WERI-Rb-1 (cell line): ENCODE measurements at regions not wholly inside any gene's neighbourhood (a gene's known extent, or its start where the extent isn't known, plus 50 kb on each side); places are given as distances from the start of the nearest gene placed in this dataset.

Source experiments
- DNase-seq: peaks from one replicate; pipeline ENCODE4 v3.0.0-alpha.2; 2020
- H3K27ac ChIP-seq: fragments of 250-450 bp; sonication (Bioruptor Pico); 2 replicates; pipeline ENCODE4 v1.5.1; 2020; ENCODE audit warnings: mild to moderate bottlenecking, moderate library complexity
- H3K27me3 ChIP-seq: fragments of 250-450 bp; sonication (Bioruptor Pico); 2 replicates; pipeline ENCODE4 v1.5.1; 2021; ENCODE audit warnings: mild to moderate bottlenecking, low read depth, moderate library complexity; ENCODE audit not compliant: insufficient read depth, severe bottlenecking
- H3K36me3 ChIP-seq: fragments of 250-450 bp; sonication (Bioruptor Pico); 2 replicates; pipeline ENCODE4 v1.5.1; 2020; ENCODE audit warnings: mild to moderate bottlenecking, moderate library complexity
- H3K4me3 ChIP-seq: 2 replicates; pipeline ENCODE4 v1.5.1; 2011; ENCODE audit warnings: low read depth, mild to moderate bottlenecking, control low read depth, low read length
- H3K9me3 ChIP-seq: fragments of 250-450 bp; sonication (Bioruptor Pico); 2 replicates; pipeline ENCODE4 v1.5.1; 2021; ENCODE audit warnings: mild to moderate bottlenecking, moderate library complexity; ENCODE audit not compliant: severe bottlenecking
- CTCF ChIP-seq: IDR thresholded peaks from 2 replicates; pipeline ENCODE4 v1.5.1; 2011; ENCODE audit warnings: low read depth, mild to moderate bottlenecking, control low read depth, inconsistent platforms, low read length

GRCh38 chr14:30445011-30445793 lies 113.8 kb upstream of the G2E3 start:
- no peak for TF ChIP-seq CTCF
- DNase-seq, result peak; percentile 29
- H3K27me3 ChIP-seq, result no peaks in the 10 kb centered on the region
- no peaks in the 10 kb centered on the region for H3K36me3 ChIP-seq
- no peak overlapping the region for H3K27ac ChIP-seq
- H3K4me3 ChIP-seq, result no peak overlapping the region
- no peaks in the 10 kb centered on the region for H3K9me3 ChIP-seq

GRCh38 chr14:30445852-30446251 lies 113.1 kb upstream of the G2E3 start:
- no peak overlapping the region for H3K27ac ChIP-seq
- no peak for DNase-seq
- H3K9me3 ChIP-seq, result no peaks in the 10 kb centered on the region
- no peaks in the 10 kb centered on the region for H3K27me3 ChIP-seq
- H3K36me3 ChIP-seq, result no peaks in the 10 kb centered on the region
- H3K4me3 ChIP-seq, result no peak overlapping the region
- TF ChIP-seq CTCF, result no peak

DNA sequence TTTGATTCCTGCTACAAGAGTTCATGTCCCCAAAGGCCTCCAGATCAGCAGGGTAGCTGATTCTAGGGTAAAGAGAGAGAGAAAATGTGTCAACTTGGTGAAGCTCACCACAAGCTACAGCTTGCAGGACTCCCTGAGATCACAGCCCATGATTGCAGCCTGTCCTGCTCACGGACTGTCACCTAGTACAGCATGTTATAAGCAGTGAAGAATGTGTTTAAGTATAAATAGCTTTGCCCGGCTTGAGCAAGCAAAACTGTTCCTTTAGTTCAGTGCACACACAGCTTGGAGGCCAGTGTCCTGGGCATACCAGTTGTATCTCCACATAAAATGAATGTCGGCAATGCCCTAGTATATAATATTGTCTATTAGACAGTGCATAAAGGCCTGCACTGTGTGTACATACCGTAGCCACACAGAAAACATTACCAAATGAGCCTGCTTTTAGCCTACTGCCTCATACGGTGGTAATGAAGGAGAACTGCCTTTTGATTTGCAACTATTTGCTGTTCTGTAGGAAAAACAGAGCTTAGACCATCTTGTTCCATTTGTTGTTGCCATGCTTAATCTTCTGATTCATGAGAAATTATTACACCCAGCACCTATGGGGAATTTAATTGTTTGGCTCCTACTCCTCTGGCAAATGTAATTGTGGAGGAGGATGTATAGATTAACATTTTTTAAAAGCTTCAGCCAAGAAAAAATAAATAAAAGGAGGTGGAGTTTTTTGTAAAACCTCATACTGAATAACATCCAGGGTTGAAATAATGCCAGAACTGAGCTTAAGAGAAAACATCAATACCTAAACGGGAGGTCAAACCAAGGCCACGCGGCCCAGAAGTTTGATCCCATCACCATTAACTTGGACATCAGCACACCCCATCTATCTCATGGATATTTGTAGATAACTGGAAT lies 108.1 kb upstream of the G2E3 start:
- TF ChIP-seq CTCF, result no peak

GRCh38 chr14:30456296-30456695 lies 102.7 kb upstream of the G2E3 start:
- no peak for TF ChIP-seq CTCF
- Histone ChIP-seq H3K27me3 (no peaks in the 10 kb centered on the region), H3K9me3 (no peaks in the 10 kb centered on the region), H3K27ac (no peak overlapping the region), H3K4me3 (no peak overlapping the region), H3K36me3 (no peaks in the 10 kb centered on the region)
- no peak for DNase-seq

More for the DNA sequence above, 108.1 kb upstream of the G2E3 start:
- H3K27me3 ChIP-seq, result no peaks in the 10 kb centered on the region
- DNase-seq, result no peak
- no peak overlapping the region for H3K4me3 ChIP-seq
- no peaks in the 10 kb centered on the region for H3K9me3 ChIP-seq
- H3K27ac ChIP-seq, result no peak overlapping the region
- H3K36me3 ChIP-seq, result no peaks in the 10 kb centered on the region

GRCh38 chr14:30462358-30462757 lies 96.6 kb upstream of the G2E3 start:
- no peak for TF ChIP-seq CTCF

More at GRCh38 chr14:30462358-30462757, 96.6 kb upstream of the G2E3 start:
- no peaks in the 10 kb centered on the region for H3K36me3 ChIP-seq
- H3K27ac ChIP-seq, result no peak overlapping the region
- H3K27me3 ChIP-seq, result no peaks in the 10 kb centered on the region
- no peaks in the 10 kb centered on the region for H3K9me3 ChIP-seq
- no peak overlapping the region for H3K4me3 ChIP-seq
- DNase-seq, result no peak
